ENCODE measurements at regions not wholly inside any gene's neighbourhood (a gene's known extent, or its start where the extent isn't known, plus 50 kb on each side); places are given as distances from the start of the nearest gene placed in this dataset.

- Mint-ChIP-seq H3K4me3 (no peak overlapping the region), H3K4me1 (no peaks in the 10 kb centered on the region), H3K27me3 (peaks cover 7% of the 10 kb centered on the region), H3K9me3 (no peaks in the 10 kb centered on the region), H3K36me3 (ENCODE audit: insufficient read depth) (no peaks in the 10 kb centered on the region), H3K27ac (ENCODE audit: low read depth) (no peak overlapping the region)
- DNase-seq (ENCODE audit: low spot score in 2 of 2): no peak
- ATAC-seq (replicated peaks; ENCODE audit: extremely low read depth, poor library complexity, severe bottlenecking): no peak
Measured at GRCh38 chr4:41844327-41844726, 90.9 kb upstream of the TMEM33 start.

GRCh38 chr4:41839916-41840854, 91.7 kb upstream of the PHOX2B start:
- no peak for DNase-seq (ENCODE audit: low spot score in 2 of 2)
- no peak overlapping the region for H3K4me3 Mint-ChIP-seq
- ATAC-seq (replicated peaks; ENCODE audit: extremely low read depth, poor library complexity, severe bottlenecking): no peak
- peaks cover 7% of the 10 kb centered on the region for H3K27me3 Mint-ChIP-seq
- H3K9me3 Mint-ChIP-seq: no peaks in the 10 kb centered on the region
- H3K27ac Mint-ChIP-seq (ENCODE audit: low read depth): no peak overlapping the region
- no peaks in the 10 kb centered on the region for H3K36me3 Mint-ChIP-seq (ENCODE audit: insufficient read depth)
- no peaks in the 10 kb centered on the region for H3K4me1 Mint-ChIP-seq

- Mint-ChIP-seq H3K4me1 (no peaks in the 10 kb centered on the region), H3K36me3 (ENCODE audit: insufficient read depth) (no peaks in the 10 kb centered on the region), H3K4me3 (no peak overlapping the region), H3K27me3 (peaks cover 2% of the 10 kb centered on the region), H3K27ac (ENCODE audit: low read depth) (no peak overlapping the region), H3K9me3 (no peaks in the 10 kb centered on the region)
- ATAC-seq (replicated peaks; ENCODE audit: extremely low read depth, poor library complexity, severe bottlenecking) (no peak), DNase-seq (ENCODE audit: low spot score in 2 of 2) (no peak)
Measured at GRCh38 chr4:41838590-41838989, 90.1 kb upstream of the PHOX2B start.

DNA sequence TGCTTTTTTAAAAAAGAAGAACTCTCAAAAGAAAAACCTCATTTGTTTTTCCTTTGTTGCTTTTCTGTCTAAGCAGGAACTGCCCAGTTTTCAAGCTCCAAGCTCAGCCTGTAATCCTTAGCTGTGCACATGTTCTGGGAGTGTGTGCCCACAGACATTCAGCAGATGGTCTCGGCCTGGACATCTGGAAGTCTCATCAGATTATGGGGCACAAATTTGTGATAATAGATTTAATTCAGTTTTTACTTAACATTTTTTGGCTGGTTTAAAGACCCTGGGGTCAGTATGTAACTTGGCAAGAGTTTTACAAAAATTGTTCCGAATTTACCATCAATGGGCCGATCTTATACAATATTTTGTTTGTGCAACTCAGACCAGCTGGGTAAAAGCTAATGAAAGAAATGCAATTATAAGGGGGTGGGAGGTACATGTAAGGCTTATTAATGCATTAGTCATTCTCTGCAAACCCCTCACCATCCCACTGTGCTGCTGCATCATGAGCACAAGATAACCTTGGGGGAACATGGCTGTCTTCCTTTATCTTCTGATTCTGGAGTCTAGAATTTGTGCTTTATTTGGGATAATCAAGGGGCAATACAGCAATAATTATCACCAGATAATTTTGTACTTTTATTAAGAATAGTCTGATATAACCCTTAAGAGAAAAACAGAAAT, 86.9 kb upstream of the PHOX2B start:
- Mint-ChIP-seq H3K4me3 (no peak overlapping the region), H3K9me3 (no peaks in the 10 kb centered on the region), H3K4me1 (no peaks in the 10 kb centered on the region), H3K36me3 (ENCODE audit: insufficient read depth) (no peaks in the 10 kb centered on the region), H3K27me3 (peaks cover 11% of the 10 kb centered on the region), H3K27ac (ENCODE audit: low read depth) (no peak overlapping the region)
- DNase-seq (ENCODE audit: low spot score in 2 of 2) (no peak), ATAC-seq (replicated peaks; ENCODE audit: extremely low read depth, poor library complexity, severe bottlenecking) (no peak)

- no peaks in the 10 kb centered on the region for H3K36me3 Mint-ChIP-seq (ENCODE audit: insufficient read depth)
- H3K27ac Mint-ChIP-seq (ENCODE audit: low read depth): no peak overlapping the region
- H3K9me3 Mint-ChIP-seq: no peaks in the 10 kb centered on the region
- no peak for ATAC-seq (replicated peaks; ENCODE audit: extremely low read depth, poor library complexity, severe bottlenecking)
- DNase-seq (ENCODE audit: low spot score in 2 of 2): no peak
- no peaks in the 10 kb centered on the region for H3K4me1 Mint-ChIP-seq
- H3K4me3 Mint-ChIP-seq: no peak overlapping the region
- H3K27me3 Mint-ChIP-seq: peaks cover 31% of the 10 kb centered on the region
Measured at GRCh38 chr4:41832961-41833360, 84.4 kb upstream of the PHOX2B start.

- Mint-ChIP-seq H3K27ac (ENCODE audit: low read depth) (no peak overlapping the region), H3K36me3 (ENCODE audit: insufficient read depth) (no peaks in the 10 kb centered on the region), H3K27me3 (peaks cover 8% of the 10 kb centered on the region), H3K4me3 (no peak overlapping the region), H3K9me3 (no peaks in the 10 kb centered on the region), H3K4me1 (no peaks in the 10 kb centered on the region)
- ATAC-seq (replicated peaks; ENCODE audit: extremely low read depth, poor library complexity, severe bottlenecking) (no peak), DNase-seq (ENCODE audit: low spot score in 2 of 2) (no peak)
Measured at GRCh38 chr4:41822325-41822724, 73.8 kb upstream of the PHOX2B start.

DNA sequence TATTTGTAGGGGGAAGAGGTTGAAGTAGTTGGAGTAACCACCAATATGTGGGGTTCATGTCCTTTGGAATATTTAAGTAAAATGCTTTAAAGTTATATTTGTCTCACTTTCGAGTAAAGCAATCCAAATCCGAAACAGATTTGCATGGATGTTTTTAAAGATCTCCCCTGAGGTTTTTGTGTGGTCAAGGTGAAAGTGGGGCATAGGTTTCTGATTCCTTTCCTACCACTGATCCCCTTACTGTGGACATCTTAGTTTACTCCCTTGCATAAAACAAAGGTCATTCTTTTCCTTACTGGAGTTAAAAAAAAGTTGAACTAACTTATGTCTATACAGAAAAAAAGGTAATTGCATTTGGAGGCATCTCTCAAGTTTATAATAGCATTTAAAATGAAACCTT, 71.9 kb upstream of the PHOX2B start:
- Mint-ChIP-seq H3K4me3 (no peak overlapping the region), H3K9me3 (no peaks in the 10 kb centered on the region), H3K36me3 (ENCODE audit: insufficient read depth) (no peaks in the 10 kb centered on the region), H3K27ac (ENCODE audit: low read depth) (no peak overlapping the region), H3K4me1 (no peaks in the 10 kb centered on the region), H3K27me3 (peaks cover 8% of the 10 kb centered on the region)
- DNase-seq (ENCODE audit: low spot score in 2 of 2) (no peak), ATAC-seq (replicated peaks; ENCODE audit: extremely low read depth, poor library complexity, severe bottlenecking) (no peak)

DNA sequence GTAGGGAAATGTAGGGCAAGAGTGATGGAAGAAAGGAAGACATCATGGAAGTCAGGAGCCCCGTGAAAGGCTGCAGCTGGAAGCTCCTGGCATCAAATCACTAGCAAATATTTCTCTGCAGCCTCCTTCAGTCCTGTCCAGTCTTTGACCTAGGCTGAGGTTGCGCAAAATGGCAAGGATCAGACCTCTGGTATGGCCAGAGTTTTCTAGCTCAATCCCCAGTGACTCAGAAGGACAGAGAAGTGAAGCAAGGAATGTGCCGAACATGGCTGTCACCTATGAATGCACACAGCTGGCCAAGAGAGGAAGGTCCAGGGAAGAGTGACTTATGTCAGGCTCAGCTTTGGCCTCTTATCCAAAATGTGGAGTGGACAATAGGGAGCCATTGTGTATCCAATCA, 71.1 kb upstream of the PHOX2B start:
- ATAC-seq (replicated peaks; ENCODE audit: extremely low read depth, poor library complexity, severe bottlenecking): no peak
- no peaks in the 10 kb centered on the region for H3K36me3 Mint-ChIP-seq (ENCODE audit: insufficient read depth)
- no peak overlapping the region for H3K4me3 Mint-ChIP-seq
- peaks cover 15% of the 10 kb centered on the region for H3K27me3 Mint-ChIP-seq
- H3K9me3 Mint-ChIP-seq: no peaks in the 10 kb centered on the region
- no peak overlapping the region for H3K27ac Mint-ChIP-seq (ENCODE audit: low read depth)
- DNase-seq (ENCODE audit: low spot score in 2 of 2): no peak
- no peaks in the 10 kb centered on the region for H3K4me1 Mint-ChIP-seq

DNA sequence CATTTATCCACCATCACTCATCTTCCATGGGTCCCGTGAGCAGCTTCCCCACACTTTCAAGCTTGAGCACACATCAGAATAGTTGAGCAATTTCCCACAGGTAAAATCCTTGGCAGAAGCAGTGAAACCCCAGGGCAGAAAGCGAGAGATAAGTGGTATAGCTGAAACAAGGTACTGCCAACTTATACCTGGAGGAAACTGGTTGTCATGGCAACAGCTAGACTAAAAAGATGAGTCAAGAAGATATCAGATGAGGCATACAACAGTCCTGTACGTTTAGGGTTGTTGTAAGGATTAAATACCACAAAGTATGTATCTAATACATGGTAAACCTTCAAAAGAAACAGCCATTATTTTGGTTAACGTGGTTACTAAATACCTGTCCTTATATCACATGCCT, 66.9 kb upstream of the PHOX2B start:
- ATAC-seq (replicated peaks; ENCODE audit: extremely low read depth, poor library complexity, severe bottlenecking): no peak
- Mint-ChIP-seq H3K36me3 (ENCODE audit: insufficient read depth) (no peaks in the 10 kb centered on the region), H3K4me3 (no peak overlapping the region), H3K4me1 (no peaks in the 10 kb centered on the region), H3K9me3 (peaks cover 6% of the 10 kb centered on the region), H3K27me3 (peaks cover 9% of the 10 kb centered on the region), H3K27ac (ENCODE audit: low read depth) (no peak overlapping the region)
- no peak for DNase-seq (ENCODE audit: low spot score in 2 of 2)

DNA sequence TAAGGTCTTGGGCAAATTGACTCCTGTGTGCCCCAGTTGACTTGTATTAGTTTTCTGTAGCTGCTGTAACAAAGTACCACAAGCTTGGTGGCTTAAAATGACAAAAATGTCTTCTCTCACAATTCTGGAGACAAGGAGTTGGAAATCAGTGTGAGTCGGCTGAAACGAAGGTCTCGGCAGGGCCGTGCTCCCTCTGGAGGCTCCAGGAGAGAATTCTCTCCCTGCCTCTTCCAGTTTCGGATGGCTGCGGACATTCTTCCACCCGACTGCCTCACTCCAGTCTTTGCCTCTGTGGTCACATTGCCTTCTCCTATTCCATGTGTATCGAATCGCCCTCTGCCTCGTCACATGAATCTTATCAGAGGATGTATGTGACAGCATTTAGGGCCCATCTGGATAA, 66.0 kb upstream of the PHOX2B start:
- H3K9me3 Mint-ChIP-seq: peaks cover 6% of the 10 kb centered on the region
- H3K27me3 Mint-ChIP-seq: peaks cover 9% of the 10 kb centered on the region
- H3K36me3 Mint-ChIP-seq (ENCODE audit: insufficient read depth): no peaks in the 10 kb centered on the region
- no peaks in the 10 kb centered on the region for H3K4me1 Mint-ChIP-seq
- no peak for ATAC-seq (replicated peaks; ENCODE audit: extremely low read depth, poor library complexity, severe bottlenecking)
- H3K27ac Mint-ChIP-seq (ENCODE audit: low read depth): no peak overlapping the region
- no peak overlapping the region for H3K4me3 Mint-ChIP-seq
- no peak for DNase-seq (ENCODE audit: low spot score in 2 of 2)

DNA sequence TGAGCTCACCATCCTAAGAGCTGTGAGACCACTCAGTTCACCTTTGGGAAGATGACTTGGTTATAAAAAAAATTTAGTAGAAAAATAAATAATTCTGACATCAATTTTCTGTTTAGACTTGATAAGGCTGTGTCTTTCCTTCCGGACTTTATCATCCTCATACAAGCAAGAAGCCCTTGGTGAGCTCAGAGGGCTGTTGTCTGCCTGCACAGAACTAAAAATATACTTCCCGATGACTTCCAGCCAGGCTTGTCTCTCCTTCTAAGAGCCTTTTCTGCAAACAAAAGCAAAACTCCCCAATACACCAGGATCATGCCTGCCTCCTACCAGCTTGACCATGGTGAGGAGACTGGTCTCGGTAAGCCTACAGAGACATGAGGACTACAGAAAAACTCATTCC, 58.3 kb upstream of the PHOX2B start:
- Mint-ChIP-seq H3K27me3 (peaks cover 8% of the 10 kb centered on the region), H3K4me3 (no peak overlapping the region), H3K9me3 (no peaks in the 10 kb centered on the region), H3K4me1 (no peaks in the 10 kb centered on the region), H3K27ac (ENCODE audit: low read depth) (no peak overlapping the region), H3K36me3 (ENCODE audit: insufficient read depth) (no peaks in the 10 kb centered on the region)
- DNase-seq (ENCODE audit: low spot score in 2 of 2): no peak
- no peak for ATAC-seq (replicated peaks; ENCODE audit: extremely low read depth, poor library complexity, severe bottlenecking)

DNA sequence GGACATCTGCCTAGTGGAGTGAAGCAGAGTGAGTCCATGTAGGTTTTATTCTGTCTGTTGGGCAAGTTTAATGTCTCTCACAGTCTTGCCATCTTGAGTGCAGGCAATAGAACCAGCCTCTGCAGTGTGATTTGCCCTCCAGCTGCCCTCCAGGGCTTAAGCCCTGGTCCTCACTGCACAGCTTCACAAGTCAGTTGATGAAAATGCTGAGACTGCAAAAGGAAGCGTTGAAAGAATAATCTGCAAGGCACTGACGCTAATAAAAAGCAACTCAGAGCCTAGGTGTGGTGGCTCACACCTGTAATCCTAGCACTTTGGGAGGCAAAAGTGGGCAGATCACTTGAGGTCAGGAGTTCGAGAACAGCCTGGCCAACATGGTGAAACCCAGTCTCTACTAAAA, 54.1 kb upstream of the PHOX2B start:
- Mint-ChIP-seq H3K4me3 (no peak overlapping the region), H3K27me3 (peaks cover 8% of the 10 kb centered on the region), H3K9me3 (no peaks in the 10 kb centered on the region), H3K4me1 (no peaks in the 10 kb centered on the region), H3K27ac (ENCODE audit: low read depth) (no peak overlapping the region), H3K36me3 (ENCODE audit: insufficient read depth) (no peaks in the 10 kb centered on the region)
- ATAC-seq (replicated peaks; ENCODE audit: extremely low read depth, poor library complexity, severe bottlenecking) (no peak), DNase-seq (ENCODE audit: low spot score in 2 of 2) (no peak)

DNA sequence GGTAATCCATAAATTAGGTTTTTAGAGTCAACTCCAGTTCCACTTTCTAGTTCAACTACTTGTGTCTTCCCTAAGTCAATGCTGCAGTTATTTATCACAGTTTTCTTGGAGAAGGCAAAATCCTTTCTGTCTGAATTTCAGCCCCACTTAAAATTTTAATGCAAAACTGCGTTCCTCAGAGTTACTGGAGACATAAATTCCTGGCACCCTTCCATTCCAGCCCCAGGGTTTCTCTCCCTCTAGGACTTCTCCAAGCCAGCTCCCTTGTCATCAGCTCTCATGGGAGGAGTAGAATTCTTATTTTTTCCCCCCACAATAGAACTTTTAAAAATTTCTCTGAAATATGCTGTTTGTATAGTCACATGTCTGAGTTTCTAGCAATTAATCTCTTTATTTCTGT, 50.6 kb upstream of the PHOX2B start:
- H3K27ac Mint-ChIP-seq (ENCODE audit: low read depth): no peak overlapping the region
- H3K9me3 Mint-ChIP-seq: no peaks in the 10 kb centered on the region
- ATAC-seq (replicated peaks; ENCODE audit: extremely low read depth, poor library complexity, severe bottlenecking) (no peak), DNase-seq (ENCODE audit: low spot score in 2 of 2) (no peak)
- no peaks in the 10 kb centered on the region for H3K36me3 Mint-ChIP-seq (ENCODE audit: insufficient read depth)
- H3K27me3 Mint-ChIP-seq: no peaks in the 10 kb centered on the region
- no peak overlapping the region for H3K4me3 Mint-ChIP-seq
- no peaks in the 10 kb centered on the region for H3K4me1 Mint-ChIP-seq
